Bronchial epithelial cell (primary cell): ENCODE measurements at regions not wholly inside any gene's neighbourhood (a gene's known extent, or its start where the extent isn't known, plus 50 kb on each side); places are given as distances from the start of the nearest gene placed in this dataset.

Experiments
- DNase-seq: peaks from one replicate; pipeline ENCODE4 v3.0.0-alpha.2; 2010; ENCODE audit warnings: low read depth
- FAIRE-seq: peaks from 2 replicates; lab custom pipeline; 2011; peaks lifted over from hg19 to GRCh38; lab: Jason Lieb, UNC
- H3K27me3 ChIP-seq: 2 replicates; pipeline ENCODE4 v1.5.1; 2011; ENCODE audit warnings: low read length; ENCODE audit not compliant: control insufficient read depth, insufficient read depth
- H3K36me3 ChIP-seq: 2 replicates; pipeline ENCODE4 v1.5.1; 2011; ENCODE audit warnings: low read length; ENCODE audit not compliant: control insufficient read depth, insufficient read depth
- H3K4me3 ChIP-seq: 2 replicates; pipeline ENCODE4 v1.5.1; 2011; ENCODE audit warnings: mild to moderate bottlenecking, low read depth, low read length, control low read depth
- TF ChIP-seq, protein P1 (sequence below): IDR thresholded peaks from 2 replicates; pipeline ENCODE4 v1.5.1; 2011; ENCODE audit warnings: mild to moderate bottlenecking, moderate library complexity, low read length, control low read depth, inconsistent platforms; ENCODE audit not compliant: insufficient read depth, severe bottlenecking

DNA sequence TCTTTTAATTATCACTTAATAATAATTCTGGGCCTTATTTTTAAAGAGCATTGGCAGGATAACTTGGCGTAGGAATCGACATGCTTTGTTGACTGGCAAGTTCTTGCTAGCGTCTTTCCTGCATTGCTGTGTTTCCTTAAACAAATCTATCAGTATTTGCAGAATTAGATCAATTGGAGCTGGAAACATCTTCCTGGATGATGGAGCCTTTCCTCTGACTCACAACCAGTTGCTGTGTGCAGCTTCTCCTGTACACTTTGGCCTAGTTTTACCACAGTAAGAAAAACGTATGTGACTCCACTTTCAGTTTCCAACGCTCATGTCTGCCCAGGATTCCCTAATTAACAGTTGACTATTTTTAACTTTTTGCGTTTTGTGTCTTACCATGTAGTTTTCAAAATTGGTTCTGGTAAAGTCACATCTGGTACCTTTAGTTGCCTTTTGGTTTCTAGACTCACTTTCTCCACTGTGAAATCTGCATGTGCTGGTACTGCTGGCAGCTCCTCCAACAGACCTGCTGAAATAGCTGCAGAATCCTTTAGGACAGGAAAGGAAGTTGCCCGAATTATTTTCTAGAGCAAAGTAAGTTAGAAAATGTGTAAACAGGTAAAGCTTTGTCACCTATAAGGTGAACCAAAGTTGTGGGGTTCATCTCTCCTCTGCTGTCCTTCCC lies 553.2 kb upstream of the FAT1 start:
- H3K4me3 ChIP-seq, result no peak overlapping the region
- no peaks in the 10 kb centered on the region for H3K36me3 ChIP-seq
- FAIRE-seq (no peak), DNase-seq (peak; percentile 24)
- H3K27me3 ChIP-seq, result no peaks in the 10 kb centered on the region
- TF ChIP-seq, protein P1, sequence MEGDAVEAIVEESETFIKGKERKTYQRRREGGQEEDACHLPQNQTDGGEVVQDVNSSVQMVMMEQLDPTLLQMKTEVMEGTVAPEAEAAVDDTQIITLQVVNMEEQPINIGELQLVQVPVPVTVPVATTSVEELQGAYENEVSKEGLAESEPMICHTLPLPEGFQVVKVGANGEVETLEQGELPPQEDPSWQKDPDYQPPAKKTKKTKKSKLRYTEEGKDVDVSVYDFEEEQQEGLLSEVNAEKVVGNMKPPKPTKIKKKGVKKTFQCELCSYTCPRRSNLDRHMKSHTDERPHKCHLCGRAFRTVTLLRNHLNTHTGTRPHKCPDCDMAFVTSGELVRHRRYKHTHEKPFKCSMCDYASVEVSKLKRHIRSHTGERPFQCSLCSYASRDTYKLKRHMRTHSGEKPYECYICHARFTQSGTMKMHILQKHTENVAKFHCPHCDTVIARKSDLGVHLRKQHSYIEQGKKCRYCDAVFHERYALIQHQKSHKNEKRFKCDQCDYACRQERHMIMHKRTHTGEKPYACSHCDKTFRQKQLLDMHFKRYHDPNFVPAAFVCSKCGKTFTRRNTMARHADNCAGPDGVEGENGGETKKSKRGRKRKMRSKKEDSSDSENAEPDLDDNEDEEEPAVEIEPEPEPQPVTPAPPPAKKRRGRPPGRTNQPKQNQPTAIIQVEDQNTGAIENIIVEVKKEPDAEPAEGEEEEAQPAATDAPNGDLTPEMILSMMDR, result no peak

DNA sequence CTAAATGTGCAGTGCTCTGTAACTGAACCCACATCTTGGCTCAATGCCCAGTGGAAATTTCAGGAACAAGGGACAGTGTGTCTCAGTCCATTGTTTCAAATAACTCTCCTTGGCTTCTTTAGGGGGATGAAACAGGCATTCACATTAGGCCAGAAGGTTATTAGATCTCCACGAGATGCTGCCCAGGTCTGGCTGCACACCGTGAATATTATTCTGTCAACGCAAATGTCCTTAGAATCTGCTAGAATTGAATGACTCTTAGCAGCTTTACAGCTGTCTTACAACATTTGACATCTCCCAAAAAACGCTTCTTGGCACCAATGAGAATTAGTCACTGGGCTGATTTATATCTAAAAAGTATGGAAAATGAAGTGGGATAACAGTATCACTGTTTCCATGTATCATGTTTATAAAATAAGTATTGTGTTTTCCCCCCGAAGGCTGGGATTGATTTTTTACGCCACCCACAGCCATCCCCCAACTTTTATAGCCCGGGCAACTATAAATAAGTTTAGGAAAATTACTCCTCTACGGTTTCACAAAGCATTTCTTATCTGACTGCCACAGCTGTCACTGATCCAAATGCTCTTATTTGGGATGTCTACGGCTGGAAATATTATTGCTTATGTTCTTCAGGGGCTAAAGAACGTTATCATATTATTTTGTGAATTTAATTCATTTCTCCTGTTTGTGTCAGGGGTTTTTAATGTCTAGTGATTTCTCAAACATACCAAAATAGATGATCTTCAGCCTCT lies 559.7 kb upstream of the FAT1 start:
- H3K27me3 ChIP-seq, result no peaks in the 10 kb centered on the region
- TF ChIP-seq, protein P1, result no peak
- no peaks in the 10 kb centered on the region for H3K36me3 ChIP-seq
- no peak for FAIRE-seq
- no peak for DNase-seq
- H3K4me3 ChIP-seq, result no peak overlapping the region

DNA sequence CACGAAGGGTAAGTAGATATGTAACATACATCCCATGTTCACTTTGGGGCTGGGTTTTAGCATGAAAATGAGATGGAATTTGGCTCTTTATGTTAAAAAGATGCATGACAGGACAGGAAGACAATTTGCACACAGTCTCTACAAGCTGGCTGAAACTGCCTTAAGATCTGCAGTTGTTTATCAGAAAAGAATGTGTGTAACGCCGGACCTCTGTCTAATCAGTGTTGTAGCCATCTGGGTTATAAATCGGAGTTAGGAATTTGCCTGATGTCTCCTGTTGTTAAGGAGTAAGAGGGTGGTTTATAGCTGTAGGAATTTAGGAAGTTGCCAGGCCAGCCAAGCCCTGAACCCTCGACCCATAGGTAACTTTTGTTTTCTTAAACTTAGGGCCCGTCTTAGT lies 562.9 kb upstream of the FAT1 start:
- Histone ChIP-seq H3K27me3 (no peaks in the 10 kb centered on the region), H3K36me3 (no peaks in the 10 kb centered on the region), H3K4me3 (no peak overlapping the region)
- FAIRE-seq (no peak), DNase-seq (no peak)
- TF ChIP-seq, protein P1, result no peak

DNA sequence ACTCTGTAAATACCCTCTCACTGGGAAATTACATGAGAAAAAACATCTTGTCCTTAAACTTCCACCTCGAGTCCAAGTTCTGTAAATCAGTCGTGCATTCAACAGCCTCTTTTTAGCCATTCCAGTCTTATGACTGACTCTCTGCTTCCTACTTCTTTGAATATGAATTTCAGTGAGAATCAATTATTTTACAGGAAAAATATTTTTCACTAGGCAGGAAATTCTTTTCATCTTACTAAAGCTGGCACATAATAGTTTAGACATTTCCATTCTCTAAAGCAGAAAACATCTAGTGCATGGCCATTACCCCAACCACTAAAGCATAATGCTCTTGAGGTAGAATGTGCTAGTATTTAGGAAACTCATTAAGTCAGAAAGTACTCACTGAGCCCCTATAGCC lies 565.7 kb upstream of the FAT1 start:
- Histone ChIP-seq H3K36me3 (no peaks in the 10 kb centered on the region), H3K27me3 (no peaks in the 10 kb centered on the region), H3K4me3 (no peak overlapping the region)
- DNase-seq (no peak), FAIRE-seq (no peak)
- TF ChIP-seq, protein P1, result no peak

DNA sequence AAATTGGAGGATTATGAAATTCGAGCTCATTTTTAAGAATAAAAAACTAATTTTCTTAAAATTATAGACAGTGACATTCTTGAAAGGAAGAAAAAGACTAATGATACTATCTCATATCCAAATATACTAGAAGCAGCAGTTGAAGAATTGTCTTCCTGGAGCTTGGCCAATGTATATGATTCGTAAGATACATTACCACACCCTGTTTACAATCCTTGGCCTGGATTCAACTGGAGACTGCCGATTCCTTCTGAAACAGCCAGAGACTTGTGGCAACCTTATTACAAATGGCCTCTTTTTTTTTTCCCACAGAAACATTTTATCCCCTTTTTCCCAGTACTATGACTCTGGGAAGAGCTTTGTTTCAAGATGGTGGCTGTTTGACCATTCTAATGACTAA lies 571.2 kb upstream of the FAT1 start:
- TF ChIP-seq, protein P1, result no peak
- FAIRE-seq, result no peak
- peak; percentile 89 for DNase-seq
- H3K27me3 ChIP-seq, result no peaks in the 10 kb centered on the region
- no peaks in the 10 kb centered on the region for H3K36me3 ChIP-seq
- no peak overlapping the region for H3K4me3 ChIP-seq
